Type B pancreatic cell (in vitro differentiated cells): ENCODE measurements at regions not wholly inside any gene's neighbourhood (a gene's known extent, or its start where the extent isn't known, plus 50 kb on each side); places are given as distances from the start of the nearest gene placed in this dataset.
A peak's percentile ranks its signal among the peaks of the same experiment; 100 is the strongest.

Experiments used
- DNase-seq: peaks from one replicate; pipeline ENCODE4 v3.0.0; 2021; ENCODE audit warnings: mixed read lengths; ENCODE audit not compliant: unreplicated experiment; ENCODE audit errors: extremely low spot score
- H3K27ac Mint-ChIP-seq: 2 replicates; pipeline ENCODE4 v1.8.0; 2021; ENCODE audit warnings: mild to moderate bottlenecking, mixed read lengths
- H3K27me3 Mint-ChIP-seq: 2 replicates; pipeline ENCODE4 v1.8.0; 2021; ENCODE audit warnings: mixed read lengths
- H3K36me3 Mint-ChIP-seq: 2 replicates; pipeline ENCODE4 v1.8.0; 2021; ENCODE audit warnings: mixed read lengths
- H3K4me1 Mint-ChIP-seq: one replicate; pipeline ENCODE4 v1.8.0; 2021; ENCODE audit warnings: mixed read lengths; ENCODE audit not compliant: unreplicated experiment
- H3K4me3 Mint-ChIP-seq: 2 replicates; pipeline ENCODE4 v1.8.0; 2021; ENCODE audit warnings: mild to moderate bottlenecking, mixed read lengths
- H3K9me3 Mint-ChIP-seq: 2 replicates; pipeline ENCODE4 v1.8.0; 2021; ENCODE audit warnings: mixed read lengths
- CTCF ChIP-seq: fragments of 200-600 bp; sonication (generic); conservative IDR thresholded peaks from 2 replicates; pipeline ENCODE4 v1.5.0; 2021; ENCODE audit warnings: antibody characterized with exemption, mild to moderate bottlenecking

GRCh38 chr2:239596792-239597191, 196.0 kb upstream of the HDAC4 start:
- no peak overlapping the region for H3K4me3 Mint-ChIP-seq
- no peak for DNase-seq
- H3K9me3 Mint-ChIP-seq = no peaks in the 10 kb centered on the region
- no peak for TF ChIP-seq CTCF
- H3K4me1 Mint-ChIP-seq = peaks cover 4% of the 10 kb centered on the region
- peaks cover 5% of the 10 kb centered on the region for H3K27me3 Mint-ChIP-seq
- H3K27ac Mint-ChIP-seq = no peak overlapping the region
- no peaks in the 10 kb centered on the region for H3K36me3 Mint-ChIP-seq

GRCh38 chr2:239596253-239596652, 195.4 kb upstream of the HDAC4 start:
- no peak overlapping the region for H3K27ac Mint-ChIP-seq
- no peak overlapping the region for H3K4me3 Mint-ChIP-seq

GRCh38 chr2:239595726-239596125, 194.9 kb upstream of the HDAC4 start:
- H3K36me3 Mint-ChIP-seq = peaks cover 1% of the 10 kb centered on the region
- no peak overlapping the region for H3K27ac Mint-ChIP-seq
- peaks cover 5% of the 10 kb centered on the region for H3K27me3 Mint-ChIP-seq
- TF ChIP-seq CTCF = no peak
- DNase-seq = peak; percentile 48
- H3K4me1 Mint-ChIP-seq = peaks cover 4% of the 10 kb centered on the region
- H3K9me3 Mint-ChIP-seq = no peaks in the 10 kb centered on the region
- no peak overlapping the region for H3K4me3 Mint-ChIP-seq

More at GRCh38 chr2:239596253-239596652, 195.4 kb upstream of the HDAC4 start:
- Mint-ChIP-seq H3K4me1 (peaks cover 4% of the 10 kb centered on the region), H3K27me3 (peaks cover 5% of the 10 kb centered on the region), H3K9me3 (no peaks in the 10 kb centered on the region), H3K36me3 (no peaks in the 10 kb centered on the region)
- no peak for TF ChIP-seq CTCF
- DNase-seq = no peak

- H3K4me1 Mint-ChIP-seq = peaks cover 4% of the 10 kb centered on the region
- no peak for TF ChIP-seq CTCF
- DNase-seq = peak; percentile 60
Measured at GRCh38 chr2:239594772-239595608, 194.2 kb upstream of the HDAC4 start.

GRCh38 chr2:239594019-239594771, 193.4 kb upstream of the HDAC4 start:
- no peak overlapping the region for H3K27ac Mint-ChIP-seq
- DNase-seq = peak; percentile 44
- H3K4me1 Mint-ChIP-seq = peaks cover 4% of the 10 kb centered on the region

More at GRCh38 chr2:239594772-239595608, 194.2 kb upstream of the HDAC4 start:
- H3K27me3 Mint-ChIP-seq = peaks cover 5% of the 10 kb centered on the region
- H3K36me3 Mint-ChIP-seq = peaks cover 3% of the 10 kb centered on the region
- no peak overlapping the region for H3K4me3 Mint-ChIP-seq
- no peaks in the 10 kb centered on the region for H3K9me3 Mint-ChIP-seq
- H3K27ac Mint-ChIP-seq = no peak overlapping the region

More at GRCh38 chr2:239594019-239594771, 193.4 kb upstream of the HDAC4 start:
- Mint-ChIP-seq H3K36me3 (peaks cover 3% of the 10 kb centered on the region), H3K4me3 (no peak overlapping the region), H3K9me3 (no peaks in the 10 kb centered on the region), H3K27me3 (peaks cover 4% of the 10 kb centered on the region)
- TF ChIP-seq CTCF = no peak
